PC-9 (cell line): ENCODE measurements at regions not wholly inside any gene's neighbourhood (a gene's known extent, or its start where the extent isn't known, plus 50 kb on each side); places are given as distances from the start of the nearest gene placed in this dataset.

Experiments used
- BruUV-seq: library from RNA; stranded (reverse); fragments of 400-500 nt; replicated peaks from 2 replicates; lab custom pipeline; 2021; lab: Mats Ljungman, UMichigan
- CTCF ChIA-PET: fragments of 300-600 bp; sonication (Branson Sonifier 250); formaldehyde crosslinking; loops from one replicate; lab custom pipeline; 2022; ENCODE audit warnings: antibody characterized with exemption; lab: Charles Lee
- POLR2A ChIA-PET: fragments of 300-600 bp; sonication (Branson Sonifier 250); formaldehyde crosslinking; loops from one replicate; lab custom pipeline; 2022; ENCODE audit warnings: antibody characterized with exemption; ENCODE audit not compliant: unreplicated experiment; lab: Charles Lee
- DNase-seq, 2 experiments: peaks; one replicate each; pipeline versions ENCODE4 v3.0.0 to v3.0.0-alpha.2; 2015 to 2022; ENCODE audit warnings: mixed read lengths in 1 of 2
- H2AFZ ChIP-seq: fragments of 200-600 bp; sonication (generic); 2 replicates; pipeline ENCODE4 v1.8.1; 2017; ENCODE audit warnings: antibody characterized with exemption
- H3F3A ChIP-seq: fragments of 200-600 bp; sonication (generic); 2 replicates; pipeline ENCODE4 v1.8.1; 2017; ENCODE audit warnings: antibody characterized with exemption, mild to moderate bottlenecking, low read depth; ENCODE audit not compliant: insufficient read depth
- H3K27ac ChIP-seq: fragments of 200-600 bp; sonication (generic); 2 replicates; pipeline ENCODE4 v1.6.1; 2016; ENCODE audit warnings: mixed run types
- H3K27me3 ChIP-seq: fragments of 200-600 bp; sonication (generic); 2 replicates; pipeline ENCODE4 v1.6.1; 2016; ENCODE audit warnings: low read depth, mixed run types; ENCODE audit not compliant: insufficient read depth
- H3K36me3 ChIP-seq: fragments of 200-600 bp; sonication (generic); 2 replicates; pipeline ENCODE4 v1.6.1; 2016; ENCODE audit warnings: low read depth, mixed run types
- H3K4me1 ChIP-seq: fragments of 200-600 bp; sonication (generic); replicated peaks from 2 replicates; pipeline ENCODE4 v1.6.1; 2016; ENCODE audit warnings: mixed run types; ENCODE audit not compliant: insufficient read depth
- H3K4me2 ChIP-seq: fragments of 200-600 bp; sonication (generic); 2 replicates; pipeline ENCODE4 v1.6.1; 2017; ENCODE audit warnings: mixed run types
- H3K4me3 ChIP-seq: fragments of 200-600 bp; sonication (generic); 2 replicates; pipeline ENCODE4 v1.6.1; 2016; ENCODE audit warnings: mixed run types
- H3K79me2 ChIP-seq: fragments of 200-600 bp; sonication (generic); 2 replicates; pipeline ENCODE4 v1.6.1; 2017; ENCODE audit warnings: low read depth, mixed run types
- H3K9me2 ChIP-seq: fragments of 200-600 bp; sonication (generic); 2 replicates; pipeline ENCODE4 v1.8.1; 2017; ENCODE audit warnings: mild to moderate bottlenecking; ENCODE audit not compliant: insufficient read depth
- H3K9me3 ChIP-seq: fragments of 200-600 bp; sonication (generic); 2 replicates; pipeline ENCODE4 v1.8.1; 2016; ENCODE audit warnings: low read depth; ENCODE audit not compliant: insufficient read depth
- H4K20me1 ChIP-seq: fragments of 200-600 bp; sonication (generic); 2 replicates; pipeline ENCODE4 v1.8.1; 2017; ENCODE audit not compliant: insufficient read depth
- EZH2 ChIP-seq: fragments of 200-600 bp; sonication (generic); IDR thresholded peaks from 2 replicates; pipeline ENCODE4 v1.8.0; 2017; ENCODE audit warnings: antibody characterized with exemption, low read depth
- intact Hi-C: fragments of 100-400 bp; cut with micrococcal nuclease; formaldehyde crosslinking; loops from one replicate; pipeline ENCODE4 v1.10.0; 2022; ENCODE audit not compliant: unreplicated experiment
- TF ChIP-seq, protein P1 (sequence below): fragments of 200-600 bp; sonication (generic); conservative IDR thresholded peaks from 2 replicates; pipeline ENCODE4 v1.6.1; 2017; ENCODE audit warnings: mixed run types, antibody characterized with exemption, mild to moderate bottlenecking, moderate library complexity

GRCh38 chr5:8457187-8458037 lies 588.5 kb downstream of the MTRR start:
- ChIA-PET CTCF (no interaction called here), POLR2A (interaction anchor here (0.6 to 0.7 kb wide), 6 partner anchors 32 to 1793 kb away, joined by 3 to 11 read pairs (median 4); no protein-coding TSS in a partner anchor)
- peaks cover 23% of the 10 kb centered on the region for H4K20me1 ChIP-seq
- TF ChIP-seq, protein P1, sequence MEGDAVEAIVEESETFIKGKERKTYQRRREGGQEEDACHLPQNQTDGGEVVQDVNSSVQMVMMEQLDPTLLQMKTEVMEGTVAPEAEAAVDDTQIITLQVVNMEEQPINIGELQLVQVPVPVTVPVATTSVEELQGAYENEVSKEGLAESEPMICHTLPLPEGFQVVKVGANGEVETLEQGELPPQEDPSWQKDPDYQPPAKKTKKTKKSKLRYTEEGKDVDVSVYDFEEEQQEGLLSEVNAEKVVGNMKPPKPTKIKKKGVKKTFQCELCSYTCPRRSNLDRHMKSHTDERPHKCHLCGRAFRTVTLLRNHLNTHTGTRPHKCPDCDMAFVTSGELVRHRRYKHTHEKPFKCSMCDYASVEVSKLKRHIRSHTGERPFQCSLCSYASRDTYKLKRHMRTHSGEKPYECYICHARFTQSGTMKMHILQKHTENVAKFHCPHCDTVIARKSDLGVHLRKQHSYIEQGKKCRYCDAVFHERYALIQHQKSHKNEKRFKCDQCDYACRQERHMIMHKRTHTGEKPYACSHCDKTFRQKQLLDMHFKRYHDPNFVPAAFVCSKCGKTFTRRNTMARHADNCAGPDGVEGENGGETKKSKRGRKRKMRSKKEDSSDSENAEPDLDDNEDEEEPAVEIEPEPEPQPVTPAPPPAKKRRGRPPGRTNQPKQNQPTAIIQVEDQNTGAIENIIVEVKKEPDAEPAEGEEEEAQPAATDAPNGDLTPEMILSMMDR: no peak
- no peak for TF ChIP-seq EZH2
- H3K4me2 ChIP-seq: peak overlapping the region; percentile 92
- H3K9me2 ChIP-seq: no peaks in the 10 kb centered on the region
- H3K4me3 ChIP-seq: peak overlapping the region; percentile 86
- BruUV-seq: no TSS peak
- peaks cover 27% of the 10 kb centered on the region for H3K36me3 ChIP-seq
- H3K27ac ChIP-seq: peak overlapping the region; percentile 84
- intact Hi-C loops: loop anchor here (1.0 to 10.0 kb wide), 2 partner anchors 563 to 588 kb away; partner anchors contain the start of genes FASTKD3 and MTRR
- peaks cover 9% of the 10 kb centered on the region for H3F3A ChIP-seq
- H3K4me1 ChIP-seq: peaks cover 15% of the 10 kb centered on the region
- DNase-seq: peak; percentile 99 to 100
- no peaks in the 10 kb centered on the region for H3K27me3 ChIP-seq
- H3K79me2 ChIP-seq: peaks cover 26% of the 10 kb centered on the region
- H3K9me3 ChIP-seq: no peaks in the 10 kb centered on the region; the same call in 1 of the 2 replicates
- peak overlapping the region; percentile 93 for H2AFZ ChIP-seq

DNA sequence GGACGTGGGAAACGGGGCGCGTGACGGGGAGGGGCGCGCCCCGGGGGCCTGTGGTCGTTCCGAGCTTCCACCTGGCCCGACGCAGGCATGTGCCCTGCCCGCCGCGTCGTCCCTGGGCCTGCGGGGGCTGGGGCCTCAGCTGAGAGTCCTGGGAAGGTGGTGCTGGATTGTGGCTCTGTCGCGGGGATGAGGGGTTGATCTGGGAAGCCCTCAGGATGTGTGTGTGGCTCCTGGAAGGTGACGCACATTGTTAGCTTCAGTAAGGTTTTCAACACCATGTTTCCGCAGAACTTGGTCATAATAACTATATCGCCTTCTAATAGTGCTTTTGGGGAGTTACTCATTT lies 589.1 kb downstream of the MTRR start:
- DNase-seq: peak in 1 of 2 experiments; percentile 53
- Histone ChIP-seq H3K9me3 (no peaks in the 10 kb centered on the region; the same call in 1 of the 2 replicates), H3K27me3 (no peaks in the 10 kb centered on the region), H3F3A (peaks cover 9% of the 10 kb centered on the region), H3K4me1 (peaks cover 15% of the 10 kb centered on the region), H3K4me3 (peak overlapping the region; percentile 86), H3K36me3 (peaks cover 27% of the 10 kb centered on the region), H3K9me2 (no peaks in the 10 kb centered on the region), H3K4me2 (peak overlapping the region; percentile 92), H4K20me1 (peaks cover 23% of the 10 kb centered on the region), H3K27ac (peak overlapping the region; percentile 84), H2AFZ (peak overlapping the region; percentile 93), H3K79me2 (peaks cover 26% of the 10 kb centered on the region)
- CTCF ChIA-PET: interaction anchor here (0.6 kb wide), 1 partner anchor 221 kb away, joined by 6 read pairs; no protein-coding TSS in a partner anchor
- intact Hi-C loops: loop anchor here (10.0 kb wide), 1 partner anchor 563 kb away; no protein-coding TSS in a partner anchor
- no TSS peak for BruUV-seq
- TF ChIP-seq, protein P1: no peak
- no peak for TF ChIP-seq EZH2
- POLR2A ChIA-PET: interaction anchor here (0.7 kb wide), 1 partner anchor 339 kb away, joined by 3 read pairs; no protein-coding TSS in a partner anchor

DNA sequence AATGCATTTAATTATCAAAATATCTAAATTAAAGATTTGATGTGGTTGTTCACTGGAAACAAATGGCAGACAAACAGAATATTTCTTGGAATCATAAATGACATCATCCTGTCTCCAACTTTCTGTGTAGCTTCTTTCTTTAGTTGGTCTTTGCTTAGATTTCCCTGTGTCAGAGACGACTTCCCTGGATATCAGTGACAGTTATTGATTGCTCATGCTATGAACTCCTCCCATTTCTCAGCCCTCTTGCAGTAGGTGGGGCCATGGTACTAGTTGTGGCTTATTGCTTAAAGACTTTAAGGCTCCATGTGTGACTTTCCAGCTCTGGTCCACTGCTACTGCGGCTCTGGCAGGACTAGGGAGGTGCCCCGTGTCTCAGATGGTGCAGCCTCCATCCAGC lies 592.6 kb downstream of the MTRR start:
- H3K4me2 ChIP-seq: no peak overlapping the region
- H3K9me3 ChIP-seq: no peaks in the 10 kb centered on the region; the same call in 1 of the 2 replicates
- ChIA-PET CTCF (no interaction called here), POLR2A (interaction anchor here (0.5 kb wide), 1 partner anchor 320 kb away, joined by 4 read pairs; no protein-coding TSS in a partner anchor)
- TF ChIP-seq EZH2: no peak
- TF ChIP-seq, protein P1: no peak
- H3K36me3 ChIP-seq: peaks cover 27% of the 10 kb centered on the region
- H3K27me3 ChIP-seq: no peaks in the 10 kb centered on the region
- no peak overlapping the region for H2AFZ ChIP-seq
- H4K20me1 ChIP-seq: peaks cover 23% of the 10 kb centered on the region
- intact Hi-C loops: no loop called here
- DNase-seq: no peak
- BruUV-seq: no TSS peak
- peaks cover 6% of the 10 kb centered on the region for H3F3A ChIP-seq
- H3K9me2 ChIP-seq: no peaks in the 10 kb centered on the region
- H3K79me2 ChIP-seq: peaks cover 26% of the 10 kb centered on the region
- peaks cover 15% of the 10 kb centered on the region for H3K4me1 ChIP-seq
- H3K4me3 ChIP-seq: no peak overlapping the region
- no peak overlapping the region for H3K27ac ChIP-seq
